ENCODE measurements at regions not wholly inside any gene's neighbourhood (a gene's known extent, or its start where the extent isn't known, plus 50 kb on each side); places are given as distances from the start of the nearest gene placed in this dataset.
"Not testable (repeated sequence)": the region's sequence is repeated elsewhere in the genome, so short reads cannot be mapped to it uniquely, and the experiment has no call there.

- intact Hi-C loops (cut with DNase I, micrococcal nuclease): no loop called here
- DNase-seq (no peak), ATAC-seq (ENCODE audit: poor library complexity) (no peak)
- no peaks in the 10 kb centered on the region for H3K36me3 Mint-ChIP-seq (ENCODE audit: low read depth)
- ChIA-PET CTCF (no interaction called here), POLR2A (no interaction called here)
- Histone ChIP-seq H3K27ac (ENCODE audit: low read depth in 1 of 2, low read length in 2 of 2) (no peak overlapping the region), H3K4me1 (ENCODE audit: insufficient read depth, low read length) (no peaks in the 10 kb centered on the region), H3K9me3 (ENCODE audit: control insufficient read depth in 1 of 2, insufficient read depth in 1 of 2, low read length in 2 of 2) (no peaks in the 10 kb centered on the region), H3K27me3 (ENCODE audit: control insufficient read depth in 1 of 2, insufficient read depth in 2 of 2, low read length in 2 of 2) (no peaks in the 10 kb centered on the region), H3K36me3 (ENCODE audit: insufficient read depth, low read length) (no peaks in the 10 kb centered on the region), H3K4me3 (ENCODE audit: low read length) (no peak overlapping the region)
- no peak overlapping the region for H3K27ac Mint-ChIP-seq
- H3K27me3 Mint-ChIP-seq: no peaks in the 10 kb centered on the region
- peaks cover 2% of the 10 kb centered on the region for H3K9me3 Mint-ChIP-seq
- no peaks in the 10 kb centered on the region for H3K4me1 Mint-ChIP-seq (ENCODE audit: low read depth)
- H3K4me3 Mint-ChIP-seq: no peak overlapping the region
- no peak for TF ChIP-seq CTCF (IDR thresholded peaks at IDR 0.05)
Measured at GRCh38 chr2:19174176-19174575, 184.2 kb downstream of the OSR1 start.

GRCh38 chr2:19171409-19171808, 187.0 kb downstream of the OSR1 start:
- no peak overlapping the region for H3K4me3 Mint-ChIP-seq
- ChIA-PET CTCF (no interaction called here), POLR2A (no interaction called here)
- H3K27me3 Mint-ChIP-seq: no peaks in the 10 kb centered on the region
- Histone ChIP-seq H3K4me1 (ENCODE audit: insufficient read depth, low read length) (no peaks in the 10 kb centered on the region), H3K9me3 (ENCODE audit: control insufficient read depth in 1 of 2, insufficient read depth in 1 of 2, low read length in 2 of 2) (no peaks in the 10 kb centered on the region), H3K4me3 (ENCODE audit: low read length) (no peak overlapping the region), H3K27me3 (ENCODE audit: control insufficient read depth in 1 of 2, insufficient read depth in 2 of 2, low read length in 2 of 2) (no peaks in the 10 kb centered on the region), H3K27ac (ENCODE audit: low read depth in 1 of 2, low read length in 2 of 2) (no peak overlapping the region), H3K36me3 (ENCODE audit: insufficient read depth, low read length) (no peaks in the 10 kb centered on the region)
- no peaks in the 10 kb centered on the region for H3K4me1 Mint-ChIP-seq (ENCODE audit: low read depth)
- intact Hi-C loops (cut with DNase I, micrococcal nuclease): no loop called here
- no peak for ATAC-seq (ENCODE audit: poor library complexity)
- H3K9me3 Mint-ChIP-seq: peaks cover 2% of the 10 kb centered on the region
- TF ChIP-seq CTCF (IDR thresholded peaks at IDR 0.05): no peak
- DNase-seq: no peak
- no peak overlapping the region for H3K27ac Mint-ChIP-seq
- H3K36me3 Mint-ChIP-seq (ENCODE audit: low read depth): no peaks in the 10 kb centered on the region

GRCh38 chr2:19169134-19169768, 189.2 kb downstream of the OSR1 start:
- no peaks in the 10 kb centered on the region for H3K36me3 Mint-ChIP-seq (ENCODE audit: low read depth)
- Histone ChIP-seq H3K36me3 (ENCODE audit: insufficient read depth, low read length) (no peaks in the 10 kb centered on the region), H3K9me3 (ENCODE audit: control insufficient read depth in 1 of 2, insufficient read depth in 1 of 2, low read length in 2 of 2) (peaks cover 0 to under 1% of the 10 kb centered on the region in 2 experiments), H3K4me3 (ENCODE audit: low read length) (no peak overlapping the region), H3K4me1 (ENCODE audit: insufficient read depth, low read length) (no peaks in the 10 kb centered on the region), H3K27me3 (ENCODE audit: control insufficient read depth in 1 of 2, insufficient read depth in 2 of 2, low read length in 2 of 2) (no peaks in the 10 kb centered on the region), H3K27ac (ENCODE audit: low read depth in 1 of 2, low read length in 2 of 2) (no peak overlapping the region)
- no peak overlapping the region for H3K27ac Mint-ChIP-seq
- ATAC-seq (ENCODE audit: poor library complexity) (no peak), DNase-seq (no peak)
- no peaks in the 10 kb centered on the region for H3K4me1 Mint-ChIP-seq (ENCODE audit: low read depth)
- TF ChIP-seq CTCF (IDR thresholded peaks at IDR 0.05): no peak
- no peak overlapping the region for H3K4me3 Mint-ChIP-seq
- H3K27me3 Mint-ChIP-seq: no peaks in the 10 kb centered on the region
- POLR2A ChIA-PET: no interaction called here
- H3K9me3 Mint-ChIP-seq: peaks cover 2% of the 10 kb centered on the region
- intact Hi-C loops (cut with DNase I, micrococcal nuclease): no loop called here
- CTCF ChIA-PET: no interaction called here

GRCh38 chr2:19164099-19164498, 194.3 kb downstream of the OSR1 start:
- H3K4me3 ChIP-seq (ENCODE audit: low read length); H3K27ac ChIP-seq (ENCODE audit: low read depth in 1 of 2, low read length in 2 of 2); H3K27me3 Mint-ChIP-seq; POLR2A ChIA-PET; DNase-seq; ATAC-seq (ENCODE audit: poor library complexity); H3K9me3 ChIP-seq (ENCODE audit: control insufficient read depth in 1 of 2, insufficient read depth in 1 of 2, low read length in 2 of 2); H3K27ac Mint-ChIP-seq; CTCF ChIA-PET; H3K9me3 Mint-ChIP-seq; H3K4me1 Mint-ChIP-seq (ENCODE audit: low read depth); intact Hi-C loops (cut with DNase I, micrococcal nuclease); H3K4me3 Mint-ChIP-seq; H3K36me3 ChIP-seq (ENCODE audit: insufficient read depth, low read length); H3K27me3 ChIP-seq (ENCODE audit: control insufficient read depth in 1 of 2, insufficient read depth in 2 of 2, low read length in 2 of 2); H3K36me3 Mint-ChIP-seq (ENCODE audit: low read depth); H3K4me1 ChIP-seq (ENCODE audit: insufficient read depth, low read length): not testable (repeated sequence)
